Glutamatergic neuron (in vitro differentiated cells): ENCODE measurements at regions not wholly inside any gene's neighbourhood (a gene's known extent, or its start where the extent isn't known, plus 50 kb on each side); places are given as distances from the start of the nearest gene placed in this dataset.

ENCODE experiments used
- DNase-seq: peaks from one replicate; pipeline ENCODE4 v3.0.0; 2022
- H3K27ac Mint-ChIP-seq: one replicate; pipeline ENCODE4 v1.8.0; 2020; ENCODE audit warnings: mild to moderate bottlenecking, mixed read lengths, inconsistent platforms; ENCODE audit not compliant: unreplicated experiment
- H3K27me3 Mint-ChIP-seq: one replicate; pipeline ENCODE4 v1.8.0; 2020; ENCODE audit warnings: mild to moderate bottlenecking, moderate library complexity, mixed read lengths, inconsistent platforms; ENCODE audit not compliant: unreplicated experiment
- H3K36me3 Mint-ChIP-seq: one replicate; pipeline ENCODE4 v1.8.0; 2020; ENCODE audit warnings: mild to moderate bottlenecking, mixed read lengths, inconsistent platforms; ENCODE audit not compliant: unreplicated experiment
- H3K4me1 Mint-ChIP-seq: one replicate; pipeline ENCODE4 v1.8.0; 2020; ENCODE audit warnings: mild to moderate bottlenecking, low read depth, mixed read lengths, inconsistent platforms; ENCODE audit not compliant: unreplicated experiment
- H3K4me3 Mint-ChIP-seq: one replicate; pipeline ENCODE4 v1.8.0; 2020; ENCODE audit warnings: mild to moderate bottlenecking, mixed read lengths, inconsistent platforms; ENCODE audit not compliant: unreplicated experiment
- H3K9me3 Mint-ChIP-seq: one replicate; pipeline ENCODE4 v1.8.0; 2020; ENCODE audit warnings: mild to moderate bottlenecking, moderate library complexity, mixed read lengths, inconsistent platforms; ENCODE audit not compliant: unreplicated experiment
- CTCF ChIP-seq: fragments of 200-600 bp; sonication (generic); IDR thresholded peaks from one replicate; pipeline ENCODE4 v1.5.0; 2021; ENCODE audit not compliant: partially characterized antibody, unreplicated experiment

GRCh38 chr18:55654986-55655385, 67.0 kb upstream of the TCF4 start:
- Mint-ChIP-seq H3K9me3 (no peaks in the 10 kb centered on the region), H3K4me1 (peaks cover 3% of the 10 kb centered on the region), H3K36me3 (no peaks in the 10 kb centered on the region), H3K4me3 (no peak overlapping the region), H3K27ac (no peak overlapping the region), H3K27me3 (peaks cover 3% of the 10 kb centered on the region)
- no peak for DNase-seq
- no peak for TF ChIP-seq CTCF

- no peak for TF ChIP-seq CTCF
- Mint-ChIP-seq H3K9me3 (no peaks in the 10 kb centered on the region), H3K36me3 (no peaks in the 10 kb centered on the region), H3K4me3 (no peak overlapping the region), H3K27me3 (no peaks in the 10 kb centered on the region), H3K4me1 (peaks cover 3% of the 10 kb centered on the region), H3K27ac (no peak overlapping the region)
- DNase-seq: no peak
Measured at GRCh38 chr18:55651236-55651635, 63.2 kb upstream of the TCF4 start.

GRCh38 chr18:55650363-55650870, 62.4 kb upstream of the TCF4 start:
- H3K4me3 Mint-ChIP-seq: no peak overlapping the region
- H3K9me3 Mint-ChIP-seq: no peaks in the 10 kb centered on the region
- DNase-seq: no peak
- no peak for TF ChIP-seq CTCF
- H3K27ac Mint-ChIP-seq: no peak overlapping the region
- H3K27me3 Mint-ChIP-seq: no peaks in the 10 kb centered on the region
- H3K4me1 Mint-ChIP-seq: peaks cover 3% of the 10 kb centered on the region
- H3K36me3 Mint-ChIP-seq: no peaks in the 10 kb centered on the region

- peaks cover 2% of the 10 kb centered on the region for H3K9me3 Mint-ChIP-seq
- DNase-seq: no peak
- no peaks in the 10 kb centered on the region for H3K27me3 Mint-ChIP-seq
- no peak overlapping the region for H3K4me3 Mint-ChIP-seq
- H3K4me1 Mint-ChIP-seq: peaks cover 3% of the 10 kb centered on the region
- no peak overlapping the region for H3K27ac Mint-ChIP-seq
- no peak for TF ChIP-seq CTCF
- no peaks in the 10 kb centered on the region for H3K36me3 Mint-ChIP-seq
Measured at GRCh38 chr18:55647331-55647730, 59.3 kb upstream of the TCF4 start.

- no peak for TF ChIP-seq CTCF
- Mint-ChIP-seq H3K9me3 (peaks cover 2% of the 10 kb centered on the region), H3K4me3 (no peak overlapping the region), H3K4me1 (no peaks in the 10 kb centered on the region), H3K27me3 (no peaks in the 10 kb centered on the region), H3K27ac (no peak overlapping the region), H3K36me3 (no peaks in the 10 kb centered on the region)
- DNase-seq: no peak
Measured at GRCh38 chr18:55642191-55642590, 54.2 kb upstream of the TCF4 start.
